Epithelial cell of proximal tubule (primary cell): ENCODE measurements at regions not wholly inside any gene's neighbourhood (a gene's known extent, or its start where the extent isn't known, plus 50 kb on each side); places are given as distances from the start of the nearest gene placed in this dataset.
A peak's percentile ranks its signal among the peaks of the same experiment; 100 is the strongest.
"Not testable (repeated sequence)": the region's sequence is repeated elsewhere in the genome, so short reads cannot be mapped to it uniquely, and the experiment has no call there.

Source experiments
- DNase-seq: peaks from one replicate; pipeline ENCODE4 v3.0.0-alpha.2; 2011; ENCODE audit warnings: low read depth
- H3K4me3 ChIP-seq: 2 replicates; pipeline ENCODE4 v1.5.1; 2011; ENCODE audit warnings: low read depth, mild to moderate bottlenecking, low read length
- TF ChIP-seq, protein P1 (sequence below): conservative IDR thresholded peaks from 2 replicates; pipeline ENCODE4 v1.5.1; 2012; ENCODE audit warnings: low read depth, mild to moderate bottlenecking, low read length

- no peak for DNase-seq
- TF ChIP-seq, protein P1, sequence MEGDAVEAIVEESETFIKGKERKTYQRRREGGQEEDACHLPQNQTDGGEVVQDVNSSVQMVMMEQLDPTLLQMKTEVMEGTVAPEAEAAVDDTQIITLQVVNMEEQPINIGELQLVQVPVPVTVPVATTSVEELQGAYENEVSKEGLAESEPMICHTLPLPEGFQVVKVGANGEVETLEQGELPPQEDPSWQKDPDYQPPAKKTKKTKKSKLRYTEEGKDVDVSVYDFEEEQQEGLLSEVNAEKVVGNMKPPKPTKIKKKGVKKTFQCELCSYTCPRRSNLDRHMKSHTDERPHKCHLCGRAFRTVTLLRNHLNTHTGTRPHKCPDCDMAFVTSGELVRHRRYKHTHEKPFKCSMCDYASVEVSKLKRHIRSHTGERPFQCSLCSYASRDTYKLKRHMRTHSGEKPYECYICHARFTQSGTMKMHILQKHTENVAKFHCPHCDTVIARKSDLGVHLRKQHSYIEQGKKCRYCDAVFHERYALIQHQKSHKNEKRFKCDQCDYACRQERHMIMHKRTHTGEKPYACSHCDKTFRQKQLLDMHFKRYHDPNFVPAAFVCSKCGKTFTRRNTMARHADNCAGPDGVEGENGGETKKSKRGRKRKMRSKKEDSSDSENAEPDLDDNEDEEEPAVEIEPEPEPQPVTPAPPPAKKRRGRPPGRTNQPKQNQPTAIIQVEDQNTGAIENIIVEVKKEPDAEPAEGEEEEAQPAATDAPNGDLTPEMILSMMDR: no peak
- no peak overlapping the region for H3K4me3 ChIP-seq
Observed at GRCh38 chr4:158098802-158099201, 74.0 kb downstream of the GASK1B start.

- H3K4me3 ChIP-seq: no peak overlapping the region
- TF ChIP-seq, protein P1: no peak
- peak; percentile 59 for DNase-seq
Observed at GRCh38 chr4:158094413-158095134, 78.3 kb downstream of the GASK1B start.

- DNase-seq: no peak
- TF ChIP-seq, protein P1: no peak
- H3K4me3 ChIP-seq: no peak overlapping the region
Observed at GRCh38 chr4:158090323-158090722, 82.5 kb downstream of the GASK1B start.

DNA sequence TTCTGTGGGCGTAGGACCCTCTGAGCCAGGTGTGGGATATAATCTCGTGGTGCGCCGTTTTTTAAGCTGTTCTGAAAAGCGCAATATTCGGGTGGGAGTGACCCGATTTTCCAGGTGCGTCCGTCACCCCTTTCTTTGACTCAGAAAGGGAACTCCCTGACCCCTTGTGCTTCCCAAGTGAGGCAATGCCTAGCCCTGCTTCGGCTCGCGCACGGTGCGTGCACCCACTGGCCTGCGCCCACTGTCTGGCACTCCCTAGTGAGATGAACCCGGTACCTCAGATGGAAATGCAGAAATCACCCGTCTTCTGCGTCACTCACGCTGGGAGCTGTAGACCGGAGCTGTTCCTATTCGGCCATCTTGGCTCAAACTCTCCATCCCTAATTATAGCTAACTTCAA lies 82.9 kb downstream of the GASK1B start:
- DNase-seq, H3K4me3 ChIP-seq: not testable (repeated sequence)

- TF ChIP-seq, protein P1: no peak
- no peak for DNase-seq
Observed at GRCh38 chr4:158080354-158080753, 92.5 kb downstream of the GASK1B start.

DNA sequence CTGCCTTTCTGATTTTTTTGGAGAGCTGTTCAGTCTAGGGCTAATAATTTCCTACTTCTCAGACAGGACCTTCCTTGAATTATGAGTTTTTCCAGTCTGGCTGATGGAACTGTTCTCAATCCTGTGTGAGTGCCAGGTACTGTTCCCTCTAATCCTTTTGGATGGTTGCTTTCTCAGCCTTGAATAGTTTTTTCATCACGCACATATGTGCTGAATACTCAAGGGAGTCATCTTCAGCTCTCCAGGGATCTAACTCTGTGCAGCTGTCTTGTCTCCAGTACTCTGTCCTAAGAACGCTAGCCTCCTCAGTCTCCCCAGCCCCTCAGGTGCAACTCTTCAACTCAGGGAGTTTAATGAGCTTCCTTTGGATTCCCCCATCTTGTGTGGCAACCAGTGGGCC lies 93.2 kb downstream of the GASK1B start:
- DNase-seq: no peak
- TF ChIP-seq, protein P1: no peak
- H3K4me3 ChIP-seq: no peak overlapping the region

More at GRCh38 chr4:158080354-158080753, 92.5 kb downstream of the GASK1B start:
- H3K4me3 ChIP-seq: no peak overlapping the region

GRCh38 chr4:158077835-158078234 lies 95.0 kb downstream of the GASK1B start:
- no peak for DNase-seq
- no peak overlapping the region for H3K4me3 ChIP-seq
- TF ChIP-seq, protein P1: no peak
